MM.1S (cell line): ENCODE measurements at regions not wholly inside any gene's neighbourhood (a gene's known extent, or its start where the extent isn't known, plus 50 kb on each side); places are given as distances from the start of the nearest gene placed in this dataset.

Source experiments
- EZH2 ChIP-seq: fragments of 300-600 bp; sonication (generic); optimal IDR thresholded peaks from 2 replicates; pipeline ENCODE3; 2017; ENCODE audit warnings: low read depth, mild to moderate bottlenecking, antibody characterized with exemption, low read length, mixed read lengths
- EZH2phosphoT487 ChIP-seq: fragments of 300-600 bp; sonication (generic); IDR thresholded peaks from 2 replicates; pipeline ENCODE4 v1.6.1; 2018; ENCODE audit warnings: antibody characterized with exemption, low read length
- TF ChIP-seq, protein P1 (sequence below): fragments of 300-600 bp; sonication (generic); IDR thresholded peaks from 2 replicates; pipeline ENCODE4 v1.5.1; 2016; ENCODE audit warnings: antibody characterized with exemption, low read length, mixed read lengths

- TF ChIP-seq, protein P1, sequence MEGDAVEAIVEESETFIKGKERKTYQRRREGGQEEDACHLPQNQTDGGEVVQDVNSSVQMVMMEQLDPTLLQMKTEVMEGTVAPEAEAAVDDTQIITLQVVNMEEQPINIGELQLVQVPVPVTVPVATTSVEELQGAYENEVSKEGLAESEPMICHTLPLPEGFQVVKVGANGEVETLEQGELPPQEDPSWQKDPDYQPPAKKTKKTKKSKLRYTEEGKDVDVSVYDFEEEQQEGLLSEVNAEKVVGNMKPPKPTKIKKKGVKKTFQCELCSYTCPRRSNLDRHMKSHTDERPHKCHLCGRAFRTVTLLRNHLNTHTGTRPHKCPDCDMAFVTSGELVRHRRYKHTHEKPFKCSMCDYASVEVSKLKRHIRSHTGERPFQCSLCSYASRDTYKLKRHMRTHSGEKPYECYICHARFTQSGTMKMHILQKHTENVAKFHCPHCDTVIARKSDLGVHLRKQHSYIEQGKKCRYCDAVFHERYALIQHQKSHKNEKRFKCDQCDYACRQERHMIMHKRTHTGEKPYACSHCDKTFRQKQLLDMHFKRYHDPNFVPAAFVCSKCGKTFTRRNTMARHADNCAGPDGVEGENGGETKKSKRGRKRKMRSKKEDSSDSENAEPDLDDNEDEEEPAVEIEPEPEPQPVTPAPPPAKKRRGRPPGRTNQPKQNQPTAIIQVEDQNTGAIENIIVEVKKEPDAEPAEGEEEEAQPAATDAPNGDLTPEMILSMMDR: no peak
- TF ChIP-seq EZH2phosphoT487 (no peak), EZH2 (no peak)
Observed at GRCh38 chr6:4589295-4589694, 186.9 kb upstream of the CDYL start.
